Stomach smooth muscle (tissue), 2 donors: ENCODE measurements at regions not wholly inside any gene's neighbourhood (a gene's known extent, or its start where the extent isn't known, plus 50 kb on each side); places are given as distances from the start of the nearest gene placed in this dataset.

Experiments used
- H3K27ac ChIP-seq: one replicate; pipeline ENCODE4 v1.7.0; 2013; ENCODE audit warnings: mild to moderate bottlenecking, low read length, inconsistent platforms
- H3K27me3 ChIP-seq, 2 donors: one replicate each; pipeline ENCODE4 v1.7.0; 2013; ENCODE audit warnings: low read length in 2 of 2; ENCODE audit not compliant: insufficient read depth in 2 of 2, control insufficient read depth in 1 of 2
- H3K36me3 ChIP-seq, 2 donors: one replicate each; pipeline ENCODE4 v1.7.0; 2013; ENCODE audit warnings: low read length in 2 of 2; ENCODE audit not compliant: control insufficient read depth in 2 of 2, insufficient read depth in 2 of 2
- H3K4me1 ChIP-seq: one replicate; pipeline ENCODE4 v1.7.0; 2013; ENCODE audit warnings: low read length; ENCODE audit not compliant: control insufficient read depth, insufficient read depth
- H3K4me3 ChIP-seq, 2 donors: one replicate each; pipeline ENCODE4 v1.7.0; 2013; ENCODE audit warnings: low read length in 2 of 2
- H3K9ac ChIP-seq, 2 donors: one replicate each; pipeline ENCODE4 v1.7.0; 2013; ENCODE audit warnings: low read length in 2 of 2, mild to moderate bottlenecking in 1 of 2
- H3K9me3 ChIP-seq, 2 donors: one replicate each; pipeline ENCODE4 v1.7.0; 2013; ENCODE audit warnings: low read length in 2 of 2; ENCODE audit not compliant: control insufficient read depth in 2 of 2
- donor health status: healthy.
- donor health status: Pancreatic carcinoma.

- no peaks in the 10 kb centered on the region for H3K4me1 ChIP-seq
- H3K9me3 ChIP-seq = peaks cover 3 to 4% of the 10 kb centered on the region in 2 donors
- no peaks in the 10 kb centered on the region for H3K27me3 ChIP-seq
- no peak overlapping the region for H3K27ac ChIP-seq
- no peaks in the 10 kb centered on the region for H3K36me3 ChIP-seq
- no peak overlapping the region for H3K9ac ChIP-seq
- no peak overlapping the region for H3K4me3 ChIP-seq
These were observed 589.8 kb upstream of the CDH5 start for GRCh38 chr16:65776639-65777183.

- Histone ChIP-seq H3K9me3 (peaks cover 3 to 4% of the 10 kb centered on the region in 2 donors), H3K4me1 (no peaks in the 10 kb centered on the region), H3K4me3 (no peak overlapping the region), H3K27me3 (no peaks in the 10 kb centered on the region), H3K36me3 (no peaks in the 10 kb centered on the region), H3K9ac (no peak overlapping the region), H3K27ac (no peak overlapping the region)
These were observed 590.7 kb upstream of the CDH5 start for GRCh38 chr16:65775829-65776228.

DNA sequence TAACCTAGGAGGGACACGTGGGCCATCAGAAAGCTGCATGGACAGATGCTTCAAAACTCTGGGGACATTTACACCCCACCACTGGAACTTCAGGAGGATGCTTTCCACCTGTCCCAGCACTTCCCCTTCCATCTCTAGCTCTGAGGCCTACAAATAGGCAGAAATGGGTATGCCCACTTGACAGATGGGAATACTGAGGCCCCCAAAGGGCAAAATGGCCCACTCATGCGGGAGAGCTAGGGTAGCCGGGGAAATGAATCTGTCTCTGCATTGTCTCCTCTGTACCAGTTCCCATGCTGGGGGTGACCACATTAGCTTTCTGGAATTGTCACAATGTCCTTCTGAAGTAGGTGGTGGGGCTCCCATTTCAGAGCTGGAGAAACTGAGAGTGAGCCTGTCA is 592.1 kb upstream of the CDH5 start:
- H3K27me3 ChIP-seq = no peaks in the 10 kb centered on the region
- no peak overlapping the region for H3K27ac ChIP-seq
- H3K4me1 ChIP-seq = no peaks in the 10 kb centered on the region
- peaks cover 4 to 8% of the 10 kb centered on the region in 2 donors for H3K9me3 ChIP-seq
- H3K36me3 ChIP-seq = no peaks in the 10 kb centered on the region
- H3K9ac ChIP-seq = no peak overlapping the region
- H3K4me3 ChIP-seq = no peak overlapping the region

- Histone ChIP-seq H3K36me3 (no peaks in the 10 kb centered on the region), H3K4me3 (no peak overlapping the region), H3K27me3 (no peaks in the 10 kb centered on the region), H3K27ac (no peak overlapping the region), H3K9me3 (peaks cover 4 to 8% of the 10 kb centered on the region in 2 donors), H3K9ac (no peak overlapping the region), H3K4me1 (no peaks in the 10 kb centered on the region)
These were observed 593.1 kb upstream of the CDH5 start for GRCh38 chr16:65773301-65773874.

DNA sequence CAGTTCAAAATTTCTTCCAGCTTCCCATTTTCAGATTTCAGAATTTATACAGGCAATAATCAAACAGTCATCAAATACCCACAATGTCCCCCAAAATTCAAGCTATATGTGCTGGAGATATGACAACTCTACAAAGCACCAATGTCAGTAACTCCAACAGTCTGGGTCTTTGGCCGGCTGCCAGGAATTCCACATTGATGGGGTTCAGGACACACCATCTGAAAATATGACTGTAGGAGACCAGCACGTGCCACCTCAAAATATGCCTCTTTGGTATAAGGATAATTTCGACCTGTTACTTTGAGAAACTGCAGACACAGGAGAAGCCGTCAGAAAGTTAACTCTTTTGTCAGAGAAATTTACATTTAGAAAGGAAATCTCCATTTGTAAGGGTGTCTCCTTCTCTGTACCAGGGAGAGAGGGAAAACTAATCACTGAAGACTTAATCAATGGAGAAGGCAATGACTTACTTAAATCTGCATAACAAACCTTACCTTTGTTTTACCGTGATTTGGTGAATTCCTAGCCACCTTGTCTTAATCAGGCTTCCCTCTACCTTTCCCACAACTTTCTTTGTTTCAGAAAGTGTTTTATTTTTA is 594.3 kb upstream of the CDH5 start:
- Histone ChIP-seq H3K27ac (no peak overlapping the region), H3K4me3 (no peak overlapping the region)

DNA sequence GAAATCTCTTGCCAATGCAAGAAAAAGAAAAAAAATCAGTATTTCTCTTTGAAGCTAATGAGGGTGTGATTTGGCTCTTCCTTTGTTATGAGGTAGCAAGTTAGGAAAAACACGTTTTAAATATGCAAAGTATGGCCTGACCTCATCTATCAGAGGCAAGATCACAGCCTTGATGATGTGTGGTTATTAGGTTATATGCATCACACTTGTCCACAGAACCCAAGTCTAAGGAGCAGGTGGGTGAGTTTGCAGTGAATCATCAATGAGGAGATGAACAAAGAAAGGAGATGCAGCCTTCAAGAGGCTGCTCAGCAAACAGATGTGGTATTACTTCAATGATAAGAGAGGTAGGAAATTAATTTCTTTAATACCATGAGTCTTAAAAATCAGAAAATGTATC is 594.8 kb upstream of the CDH5 start:
- no peaks in the 10 kb centered on the region for H3K27me3 ChIP-seq
- H3K36me3 ChIP-seq = no peaks in the 10 kb centered on the region
- no peak overlapping the region for H3K27ac ChIP-seq
- H3K4me3 ChIP-seq = no peak overlapping the region
- H3K9me3 ChIP-seq = peaks cover 4 to 8% of the 10 kb centered on the region in 2 donors
- H3K4me1 ChIP-seq = no peaks in the 10 kb centered on the region
- no peak overlapping the region for H3K9ac ChIP-seq

More for the DNA sequence above, 594.3 kb upstream of the CDH5 start:
- no peaks in the 10 kb centered on the region for H3K27me3 ChIP-seq
- H3K36me3 ChIP-seq = no peaks in the 10 kb centered on the region
- peaks cover 4 to 8% of the 10 kb centered on the region in 2 donors for H3K9me3 ChIP-seq
- no peak overlapping the region for H3K9ac ChIP-seq
- H3K4me1 ChIP-seq = no peaks in the 10 kb centered on the region

DNA sequence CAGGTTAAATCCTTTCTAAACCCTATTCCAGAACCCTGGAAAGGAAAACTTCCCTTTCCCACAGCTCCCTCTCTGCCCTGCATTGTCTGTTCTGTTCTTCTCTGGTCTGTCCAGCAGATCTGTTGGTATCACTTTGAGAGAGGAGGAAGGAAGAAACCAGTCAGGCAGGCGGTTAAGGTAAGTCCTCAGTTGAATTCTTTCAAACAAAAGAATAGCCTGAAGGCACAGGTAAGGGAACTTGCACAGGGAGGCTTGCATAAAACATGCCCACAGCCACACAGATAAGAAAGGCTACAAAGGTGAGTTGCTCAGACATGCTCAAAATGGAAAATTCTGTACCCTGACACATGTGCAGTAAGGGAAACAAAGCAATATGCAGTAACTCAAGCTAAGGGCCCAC is 595.7 kb upstream of the CDH5 start:
- Histone ChIP-seq H3K9me3 (peaks cover 0 to 5% of the 10 kb centered on the region in 2 donors), H3K9ac (no peak overlapping the region), H3K4me1 (no peaks in the 10 kb centered on the region), H3K27ac (no peak overlapping the region), H3K27me3 (no peaks in the 10 kb centered on the region), H3K36me3 (no peaks in the 10 kb centered on the region), H3K4me3 (no peak overlapping the region)

DNA sequence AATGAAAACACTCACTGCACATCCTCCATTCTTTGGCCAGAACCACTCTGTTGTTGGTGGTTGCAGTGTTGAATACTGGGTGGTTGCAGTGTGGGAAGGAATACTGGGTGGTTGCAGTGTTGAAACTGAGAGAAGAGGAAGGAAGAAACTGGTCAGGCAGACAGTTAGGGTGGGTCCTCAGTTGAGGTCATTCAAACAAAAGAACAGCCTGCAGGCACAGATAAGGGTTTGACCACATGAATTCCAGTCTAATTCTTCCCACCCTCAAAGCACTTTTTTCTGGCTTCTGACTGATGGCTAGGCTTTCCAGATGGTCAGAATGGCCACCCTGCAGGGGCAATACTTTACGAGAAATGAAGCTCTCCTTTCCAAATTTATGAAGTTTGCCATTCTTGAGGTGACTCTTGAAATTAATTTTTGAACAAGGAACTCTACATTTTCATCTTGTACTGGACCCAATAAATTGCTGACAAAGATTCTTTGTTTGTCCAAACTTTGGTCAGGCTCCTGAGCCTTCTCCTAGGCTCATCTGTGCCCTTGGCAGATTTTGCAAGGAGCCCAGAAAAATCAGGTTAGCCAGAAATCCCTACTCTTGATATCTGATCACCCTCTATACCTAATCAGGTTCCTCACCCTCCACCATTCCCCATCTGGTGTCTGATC is 596.6 kb upstream of the CDH5 start:
- H3K27me3 ChIP-seq = no peaks in the 10 kb centered on the region
- no peaks in the 10 kb centered on the region for H3K36me3 ChIP-seq
- H3K9me3 ChIP-seq = peaks cover 0 to 5% of the 10 kb centered on the region in 2 donors
- no peak overlapping the region for H3K9ac ChIP-seq
- no peak overlapping the region for H3K4me3 ChIP-seq
- H3K4me1 ChIP-seq = no peaks in the 10 kb centered on the region
- no peak overlapping the region for H3K27ac ChIP-seq

GRCh38 chr16:65769055-65769465 is 597.4 kb upstream of the CDH5 start:
- Histone ChIP-seq H3K27me3 (no peaks in the 10 kb centered on the region), H3K4me3 (no peak overlapping the region), H3K27ac (no peak overlapping the region), H3K36me3 (no peaks in the 10 kb centered on the region), H3K9me3 (peaks cover 3 to 5% of the 10 kb centered on the region in 2 donors), H3K9ac (no peak overlapping the region), H3K4me1 (no peaks in the 10 kb centered on the region)

DNA sequence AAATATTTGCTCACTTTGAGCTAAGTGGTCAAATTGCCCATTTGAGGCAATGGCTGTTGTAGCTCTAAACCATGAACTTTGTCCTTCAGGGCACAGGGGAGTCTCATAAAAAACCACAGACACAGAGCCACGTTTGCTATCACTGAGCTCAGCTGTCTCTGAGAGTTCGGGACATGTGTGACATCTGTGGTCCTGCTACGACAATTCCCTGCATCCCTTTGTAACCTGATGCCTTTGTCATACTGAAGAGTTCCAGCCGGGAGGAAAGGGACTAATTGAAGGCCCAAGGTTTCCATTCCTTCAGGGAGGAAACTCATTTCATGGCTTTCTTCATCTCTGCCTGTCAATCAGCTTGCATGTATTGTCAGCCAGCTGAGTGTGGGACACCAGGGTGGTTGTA is 599.4 kb upstream of the CDH5 start:
- Histone ChIP-seq H3K4me3 (no peak overlapping the region), H3K9me3 (peaks cover 3 to 5% of the 10 kb centered on the region in 2 donors), H3K36me3 (no peaks in the 10 kb centered on the region), H3K27ac (no peak overlapping the region), H3K4me1 (no peaks in the 10 kb centered on the region), H3K27me3 (no peaks in the 10 kb centered on the region), H3K9ac (no peak overlapping the region)
